Ishikawa (cell line): ENCODE measurements at regions not wholly inside any gene's neighbourhood (a gene's known extent, or its start where the extent isn't known, plus 50 kb on each side); places are given as distances from the start of the nearest gene placed in this dataset.

Experiments used
- CEBPB ChIP-seq: IDR thresholded peaks from 2 replicates; pipeline ENCODE4 v1.6.1; 2012
- CREB1 ChIP-seq: IDR thresholded peaks from 2 replicates; pipeline ENCODE4 v1.6.1; 2012; ENCODE audit warnings: low read depth
- EGR1 ChIP-seq: IDR thresholded peaks from 2 replicates; pipeline ENCODE4 v1.6.1; 2012
- EP300 ChIP-seq: IDR thresholded peaks from 2 replicates; pipeline ENCODE4 v1.6.1; 2012; ENCODE audit warnings: borderline replicate concordance
- FOXM1 ChIP-seq: IDR thresholded peaks from 2 replicates; pipeline ENCODE4 v1.6.1; 2012; ENCODE audit warnings: low read depth, borderline replicate concordance
- MAX ChIP-seq: IDR thresholded peaks from 2 replicates; pipeline ENCODE4 v1.6.1; 2012
- NFIC ChIP-seq: IDR thresholded peaks from 2 replicates; pipeline ENCODE4 v1.6.1; 2012
- RAD21 ChIP-seq: IDR thresholded peaks from 2 replicates; pipeline ENCODE4 v1.6.1; 2012; ENCODE audit warnings: low read depth
- REST ChIP-seq: IDR thresholded peaks from 2 replicates; pipeline ENCODE4 v1.6.1; 2012; ENCODE audit warnings: low read depth, mild to moderate bottlenecking
- TAF1 ChIP-seq: IDR thresholded peaks from 2 replicates; pipeline ENCODE4 v1.6.1; 2012; ENCODE audit warnings: low read depth, mild to moderate bottlenecking
- TCF12 ChIP-seq: IDR thresholded peaks from 2 replicates; pipeline ENCODE4 v1.6.1; 2012; ENCODE audit warnings: low read depth
- TEAD4 ChIP-seq: IDR thresholded peaks from 2 replicates; pipeline ENCODE4 v1.6.1; 2012
- USF1 ChIP-seq: IDR thresholded peaks from 2 replicates; pipeline ENCODE4 v1.6.1; 2012
- YY1 ChIP-seq: IDR thresholded peaks from 2 replicates; pipeline ENCODE4 v1.6.1; 2012; ENCODE audit warnings: low read depth
- ZBTB7A ChIP-seq: IDR thresholded peaks from 2 replicates; pipeline ENCODE4 v1.6.1; 2012; ENCODE audit warnings: low read depth

GRCh38 chrX:40478474-40479065 is 102.2 kb upstream of the ATP6AP2 start:
- no peak for TF ChIP-seq ZBTB7A

GRCh38 chrX:40476958-40477357 is 103.8 kb upstream of the ATP6AP2 start:
- TF ChIP-seq TCF12 (no peak), MAX (no peak), USF1 (no peak), TEAD4 (no peak), CEBPB (no peak), CREB1 (no peak), ZBTB7A (no peak), YY1 (no peak), NFIC (no peak), FOXM1 (no peak)

GRCh38 chrX:40474645-40475044 is 106.1 kb upstream of the ATP6AP2 start:
- TF ChIP-seq REST (no peak), CREB1 (no peak), EGR1 (no peak), RAD21 (no peak), TAF1 (no peak), YY1 (no peak), CEBPB (no peak), ZBTB7A (no peak)

- TF ChIP-seq CREB1 = 0 out of 2 replicates have a peak, but pooled peaks have one; percentile 26
- TF ChIP-seq USF1 = no peak
- 0 out of 2 replicates have a peak, but pooled peaks have one; percentile 14 for TF ChIP-seq EP300
- peak; percentile 41; the same call in 1 of the 2 replicates for TF ChIP-seq MAX
- peak; percentile 54 for TF ChIP-seq TCF12
- peak; percentile 1; the same call in 1 of the 2 replicates for TF ChIP-seq TEAD4
- TF ChIP-seq YY1 = no peak
- TF ChIP-seq CEBPB = no peak
Measured at GRCh38 chrX:40474205-40474626, 106.6 kb upstream of the ATP6AP2 start.

GRCh38 chrX:40473460-40474204 is 107.1 kb upstream of the ATP6AP2 start:
- TF ChIP-seq RAD21 (0 out of 2 replicates have a peak, but pooled peaks have one; percentile 1), USF1 (no peak), FOXM1 (no peak), REST (no peak), TAF1 (no peak), TEAD4 (peak; percentile 46; the same call in 1 of the 2 replicates), MAX (no peak), EP300 (no peak), CREB1 (no peak), TCF12 (no peak), EGR1 (no peak), YY1 (0 out of 2 replicates have a peak, but pooled peaks have one; percentile 10), CEBPB (no peak), ZBTB7A (no peak)
